A673 (cell line): ENCODE measurements at regions not wholly inside any gene's neighbourhood (a gene's known extent, or its start where the extent isn't known, plus 50 kb on each side); places are given as distances from the start of the nearest gene placed in this dataset.

Experiments
- BruUV-seq: library from RNA; stranded (reverse); fragments of 400-500 nt; replicated peaks from 2 replicates; lab custom pipeline; 2021; lab: Mats Ljungman, UMichigan
- CTCF ChIA-PET: fragments of 300-600 bp; sonication (Branson Sonifier 250); formaldehyde crosslinking; loops from one replicate; lab custom pipeline; 2022; ENCODE audit warnings: antibody characterized with exemption; lab: Charles Lee
- POLR2A ChIA-PET: fragments of 300-600 bp; sonication (Branson Sonifier 250); formaldehyde crosslinking; loops from one replicate; lab custom pipeline; 2022; ENCODE audit warnings: antibody characterized with exemption; ENCODE audit not compliant: low non-redundant PET; lab: Charles Lee
- DNase-seq: peaks from one replicate; pipeline ENCODE4 v3.0.0-alpha.2; 2015; ENCODE audit warnings: low spot score
- H3K27ac ChIP-seq: fragments of 200-600 bp; sonication (generic); 2 replicates; pipeline ENCODE4 v1.5.1; 2016; ENCODE audit warnings: mixed run types, low read depth, mild to moderate bottlenecking, mixed read lengths, antibody characterized with exemption, low read length; ENCODE audit not compliant: poor library complexity, severe bottlenecking
- H3K27me3 ChIP-seq: fragments of 200-600 bp; sonication (generic); replicated peaks from 2 replicates; pipeline ENCODE4 v1.6.1; 2017; ENCODE audit warnings: mixed run types, low read depth, mild to moderate bottlenecking, mixed read lengths, antibody characterized with exemption, low read length; ENCODE audit not compliant: insufficient read depth, poor library complexity
- H3K36me3 ChIP-seq: fragments of 200-600 bp; sonication (generic); 2 replicates; pipeline ENCODE4 v1.6.1; 2016; ENCODE audit warnings: mixed run types, mild to moderate bottlenecking, mixed read lengths, antibody characterized with exemption, low read length; ENCODE audit not compliant: insufficient read depth, poor library complexity, severe bottlenecking
- H3K4me1 ChIP-seq: fragments of 200-600 bp; sonication (generic); 2 replicates; pipeline ENCODE4 v1.6.1; 2017; ENCODE audit warnings: mixed run types, mild to moderate bottlenecking, mixed read lengths, antibody characterized with exemption, low read length; ENCODE audit not compliant: insufficient read depth, poor library complexity, severe bottlenecking
- H3K4me3 ChIP-seq: fragments of 200-600 bp; sonication (generic); 2 replicates; pipeline ENCODE4 v1.5.1; 2016; ENCODE audit warnings: low read depth, mixed run types, mild to moderate bottlenecking, mixed read lengths, low read length; ENCODE audit not compliant: poor library complexity, severe bottlenecking
- H3K9me3 ChIP-seq: fragments of 200-600 bp; sonication (generic); 2 replicates; pipeline ENCODE4 v1.6.1; 2016; ENCODE audit warnings: mixed run types, low read depth, mild to moderate bottlenecking, mixed read lengths, antibody characterized with exemption, low read length; ENCODE audit not compliant: poor library complexity, severe bottlenecking
- CTCF ChIP-seq: fragments of 300-800, 200-600 bp; sonication (generic); conservative IDR thresholded peaks from 2 replicates; pipeline ENCODE4 v1.5.1; 2017; ENCODE audit warnings: low read depth, mild to moderate bottlenecking, antibody characterized with exemption, low read length, moderate library complexity, mixed read lengths
- EZH2 ChIP-seq: fragments of 200-600 bp; sonication (generic); IDR thresholded peaks from 2 replicates; pipeline ENCODE4 v1.6.1; 2017; ENCODE audit warnings: borderline replicate concordance, low read depth, mild to moderate bottlenecking, mixed read lengths, antibody characterized with exemption, low read length; ENCODE audit not compliant: poor library complexity, severe bottlenecking
- intact Hi-C: fragments of 100-400 bp; cut with micrococcal nuclease; formaldehyde crosslinking; loops from one replicate; pipeline ENCODE4 v1.10.0; 2022; ENCODE audit not compliant: unreplicated experiment

GRCh38 chr7:41816111-41816510 is 113.2 kb upstream of the INHBA start:
- ChIA-PET CTCF (interaction anchor here (0.5 kb wide), 1 partner anchor 10 kb away, joined by 3 read pairs; no protein-coding TSS in a partner anchor), POLR2A (no interaction called here)
- DNase-seq: no peak
- intact Hi-C loops: no loop called here
- Histone ChIP-seq H3K9me3 (peaks cover 13% of the 10 kb centered on the region), H3K4me1 (peaks cover 19% of the 10 kb centered on the region), H3K27me3 (no peaks in the 10 kb centered on the region), H3K27ac (peak overlapping the region; percentile 56), H3K36me3 (peaks cover 6% of the 10 kb centered on the region), H3K4me3 (no peak overlapping the region)
- no TSS peak for BruUV-seq
- TF ChIP-seq EZH2 (no peak), CTCF (no peak)

- intact Hi-C loops: no loop called here
- Histone ChIP-seq H3K27ac (no peak overlapping the region), H3K27me3 (no peaks in the 10 kb centered on the region), H3K36me3 (no peaks in the 10 kb centered on the region), H3K4me1 (peaks cover 9% of the 10 kb centered on the region), H3K9me3 (peaks cover 13% of the 10 kb centered on the region), H3K4me3 (no peak overlapping the region)
- no peak for DNase-seq
- ChIA-PET CTCF (no interaction called here), POLR2A (no interaction called here)
- TF ChIP-seq CTCF (no peak), EZH2 (no peak)
- no TSS peak for BruUV-seq
Observed at GRCh38 chr7:41814888-41815287, 112.0 kb upstream of the INHBA start.

- no peak overlapping the region for H3K4me3 ChIP-seq
- ChIA-PET POLR2A (no interaction called here), CTCF (no interaction called here)
- H3K4me1 ChIP-seq: peaks cover 9% of the 10 kb centered on the region
- intact Hi-C loops: no loop called here
- BruUV-seq: no TSS peak
- no peaks in the 10 kb centered on the region for H3K27me3 ChIP-seq
- no peak for TF ChIP-seq CTCF
- no peak for TF ChIP-seq EZH2
- no peaks in the 10 kb centered on the region for H3K36me3 ChIP-seq
- no peaks in the 10 kb centered on the region for H3K9me3 ChIP-seq
- no peak overlapping the region for H3K27ac ChIP-seq
- DNase-seq: no peak
Observed at GRCh38 chr7:41813286-41813685, 110.4 kb upstream of the INHBA start.
